CD4-positive, alpha-beta T cell treated with Interleukin-12 subunit alpha and Interleukin-12 subunit beta, for 1 hour (primary cell): ENCODE measurements at regions not wholly inside any gene's neighbourhood (a gene's known extent, or its start where the extent isn't known, plus 50 kb on each side); places are given as distances from the start of the nearest gene placed in this dataset.

Experiments
- DNase-seq: peaks from one replicate; pipeline ENCODE4 v3.0.0-alpha.2; 2020

DNA sequence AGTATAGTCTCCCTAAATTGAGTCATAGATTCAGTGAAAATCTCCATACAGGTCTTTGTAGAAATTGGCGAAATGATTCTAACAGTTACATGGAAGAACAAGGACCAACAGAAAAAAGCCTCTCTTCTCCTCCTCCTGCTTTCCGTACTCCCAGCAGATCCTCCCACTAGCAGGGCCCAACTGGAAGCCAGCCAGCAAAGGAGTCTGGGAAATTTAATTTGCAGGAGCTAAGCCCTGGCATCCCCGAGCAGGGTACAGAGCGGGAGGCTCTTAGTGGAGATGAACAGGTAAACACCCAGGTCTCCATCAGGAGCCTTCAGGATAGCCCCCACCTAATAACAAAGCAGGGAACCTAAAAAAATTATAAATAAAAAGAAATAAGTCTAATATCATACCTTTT, 1473.8 kb downstream of the TBC1D22A start:
- DNase-seq = no peak

DNA sequence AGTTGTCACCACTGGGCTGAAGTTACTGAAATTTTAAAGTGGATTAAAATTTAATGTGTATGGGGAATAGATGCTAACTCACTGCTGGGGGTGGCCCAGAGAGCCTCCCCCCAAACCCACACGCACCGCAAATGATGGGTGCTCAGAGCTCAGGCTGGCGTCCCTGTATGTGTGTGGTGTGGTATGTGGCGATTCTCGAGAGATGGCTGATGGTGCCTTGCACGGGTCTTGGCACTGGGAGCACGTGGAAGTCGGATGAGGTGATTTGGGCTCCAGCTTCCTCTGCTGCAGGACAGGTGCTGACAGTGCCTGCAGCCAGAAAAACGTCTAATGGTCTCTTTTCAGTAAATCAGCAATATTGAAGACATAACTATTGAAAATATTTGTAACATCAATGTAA, 1473.3 kb downstream of the TBC1D22A start:
- DNase-seq = no peak

DNA sequence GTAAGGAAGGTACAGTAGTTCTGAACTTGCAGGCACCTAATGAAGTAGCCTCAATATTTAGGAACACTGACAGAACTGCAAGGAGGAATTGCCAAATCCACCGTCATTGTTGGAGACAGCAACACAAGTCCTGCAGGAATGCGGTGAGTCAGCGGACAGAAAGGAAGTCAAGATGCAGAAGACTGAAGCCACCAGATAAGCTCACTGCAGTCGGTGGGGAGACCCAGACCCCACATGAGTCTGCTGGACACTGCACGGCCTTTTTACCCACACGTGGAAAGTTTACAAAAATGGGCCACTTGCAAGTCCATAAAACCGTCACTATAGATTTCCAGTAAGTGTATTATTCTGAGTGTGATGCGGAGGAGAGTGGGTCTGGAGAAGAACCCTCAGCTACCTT, 1471.6 kb downstream of the TBC1D22A start:
- DNase-seq = no peak

- no peak for DNase-seq
These were observed 1471.1 kb downstream of the TBC1D22A start for GRCh38 chr22:48233586-48233985.

- DNase-seq = no peak
These were observed 1466.0 kb downstream of the TBC1D22A start for GRCh38 chr22:48228468-48228867.

DNA sequence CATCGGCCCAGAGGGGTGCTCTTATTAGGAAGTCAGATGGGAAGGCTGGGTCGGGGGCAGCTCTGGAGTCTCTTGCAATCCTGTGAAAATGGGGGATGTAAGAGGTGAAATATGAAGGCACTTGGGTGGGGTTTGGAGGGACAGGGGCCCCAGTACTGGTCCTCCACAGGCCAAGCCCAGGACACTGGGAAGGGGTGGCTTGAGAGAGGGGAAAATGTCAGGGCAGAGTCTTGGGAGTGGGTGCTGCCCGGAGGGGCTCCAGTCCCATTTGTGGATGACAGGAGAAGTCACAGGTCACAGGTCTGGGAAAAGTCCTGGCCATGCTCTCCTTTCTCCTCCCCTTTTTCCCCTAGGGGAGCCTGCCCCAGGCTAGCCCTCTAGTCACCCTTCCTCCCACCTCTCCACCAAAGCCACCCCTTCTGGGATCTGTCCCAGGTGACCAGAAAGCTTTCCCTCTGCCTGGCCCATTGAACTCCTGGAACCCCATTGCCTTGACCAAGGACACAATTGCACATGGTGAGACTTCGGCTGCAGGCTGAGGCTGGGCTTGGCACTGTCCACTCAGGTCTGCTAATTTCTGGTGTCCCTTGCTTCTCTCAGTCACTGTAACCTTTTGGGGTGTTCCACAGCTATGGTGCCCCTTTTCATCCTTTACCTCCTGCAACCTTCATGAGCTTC, 1465.0 kb downstream of the TBC1D22A start:
- no peak for DNase-seq

DNA sequence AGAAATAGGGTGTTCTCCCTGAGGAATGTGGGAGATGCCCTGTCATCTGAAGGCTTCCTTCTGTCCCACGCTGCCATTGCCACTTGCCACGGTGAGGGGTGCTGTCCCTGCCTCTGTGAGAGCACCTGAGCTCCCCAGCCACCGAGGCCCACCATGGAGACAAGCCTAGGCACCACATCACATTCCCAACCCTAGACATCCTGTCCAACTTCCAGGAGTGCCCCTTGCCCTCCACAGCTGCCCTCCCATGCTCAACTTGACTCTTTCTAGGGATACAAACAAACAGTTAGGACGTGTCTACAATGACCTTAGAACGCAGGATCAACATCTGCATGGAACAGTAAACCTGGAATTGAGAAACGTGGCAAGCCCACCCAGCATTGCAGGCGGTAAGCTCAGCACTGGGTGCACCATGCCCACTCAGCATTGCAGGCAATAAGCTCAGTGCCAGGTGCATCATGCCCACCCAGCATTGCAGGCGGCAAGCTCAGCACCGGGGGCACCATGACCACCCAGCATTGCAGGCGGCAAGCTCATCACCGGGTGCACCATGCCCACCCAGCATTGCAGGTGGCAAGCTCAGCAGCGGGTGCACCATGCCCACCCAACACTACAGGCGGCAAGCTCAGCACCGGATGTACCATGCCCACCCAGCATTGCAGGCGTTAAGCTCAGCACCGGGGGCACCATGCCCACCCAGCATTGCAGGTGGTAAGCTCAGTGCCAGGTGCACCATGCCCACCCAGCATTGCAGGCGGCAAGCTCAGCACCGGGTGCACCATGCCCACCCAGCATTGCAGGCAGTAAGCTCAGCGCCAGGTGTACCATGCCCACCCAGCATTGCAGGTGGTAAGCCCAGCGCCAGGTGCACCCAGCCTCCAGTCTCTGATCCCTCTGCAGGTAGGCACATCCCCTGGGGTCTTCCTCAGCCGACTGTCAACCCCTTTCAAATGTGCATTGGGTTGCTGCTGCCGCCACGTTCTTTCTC, 1463.9 kb downstream of the TBC1D22A start:
- DNase-seq = no peak

DNA sequence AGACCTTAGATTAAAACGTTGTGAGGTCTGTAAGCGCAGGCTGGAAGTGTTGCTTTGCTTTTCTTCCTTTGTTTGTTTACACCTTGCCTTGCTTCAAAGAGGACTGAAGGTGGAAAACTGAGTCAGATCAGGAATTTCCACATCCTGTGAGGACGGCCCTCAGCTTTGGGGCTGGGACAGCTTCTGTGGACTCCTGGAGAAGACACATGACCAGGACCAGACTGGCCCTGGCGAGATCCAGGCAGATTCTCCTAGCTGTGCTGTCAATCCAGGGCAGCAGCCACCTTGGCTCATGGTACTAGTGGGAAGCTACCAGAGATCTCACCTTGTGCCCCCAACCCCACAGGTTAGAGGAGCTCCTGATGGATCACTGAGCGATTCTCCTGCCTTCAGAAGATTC, 1461.9 kb downstream of the TBC1D22A start:
- no peak for DNase-seq

GRCh38 chr22:48223488-48224190, 1461.2 kb downstream of the TBC1D22A start:
- no peak for DNase-seq

DNA sequence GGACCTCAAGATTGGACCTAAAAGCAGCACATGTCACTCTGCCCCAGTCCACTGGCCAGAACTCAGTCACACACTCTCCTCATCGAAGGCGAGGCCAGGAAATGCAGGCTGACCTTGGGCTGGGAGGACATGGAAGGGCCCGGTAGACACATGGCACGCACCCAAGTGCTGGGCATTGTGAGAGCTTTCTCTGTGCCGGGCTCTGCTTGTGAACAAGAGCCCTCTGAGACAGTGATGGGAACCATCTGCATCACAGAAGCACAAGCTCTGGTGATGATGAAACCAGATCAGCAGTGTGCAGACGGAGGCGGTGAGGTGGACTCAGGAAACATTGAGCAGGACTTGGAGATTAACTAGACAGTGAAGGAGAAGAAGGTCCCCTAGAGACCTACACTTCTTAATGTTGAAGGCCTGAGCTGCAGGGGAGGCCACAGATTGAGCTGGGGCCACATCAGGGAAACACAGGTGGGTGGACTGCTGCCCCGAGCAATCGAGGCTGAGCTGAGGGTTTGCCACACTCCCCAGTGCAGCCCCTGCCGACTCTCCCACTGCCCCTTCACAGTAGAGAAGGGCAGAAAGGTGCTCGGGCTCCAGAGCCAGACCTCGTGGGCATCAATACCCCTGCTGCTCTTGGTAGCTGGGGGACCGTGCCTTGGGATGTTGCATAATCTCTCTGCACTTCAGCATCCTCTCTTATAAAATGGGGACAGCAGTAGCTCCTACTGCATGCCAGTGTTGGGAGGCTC, 1460.5 kb downstream of the TBC1D22A start:
- DNase-seq = no peak

DNA sequence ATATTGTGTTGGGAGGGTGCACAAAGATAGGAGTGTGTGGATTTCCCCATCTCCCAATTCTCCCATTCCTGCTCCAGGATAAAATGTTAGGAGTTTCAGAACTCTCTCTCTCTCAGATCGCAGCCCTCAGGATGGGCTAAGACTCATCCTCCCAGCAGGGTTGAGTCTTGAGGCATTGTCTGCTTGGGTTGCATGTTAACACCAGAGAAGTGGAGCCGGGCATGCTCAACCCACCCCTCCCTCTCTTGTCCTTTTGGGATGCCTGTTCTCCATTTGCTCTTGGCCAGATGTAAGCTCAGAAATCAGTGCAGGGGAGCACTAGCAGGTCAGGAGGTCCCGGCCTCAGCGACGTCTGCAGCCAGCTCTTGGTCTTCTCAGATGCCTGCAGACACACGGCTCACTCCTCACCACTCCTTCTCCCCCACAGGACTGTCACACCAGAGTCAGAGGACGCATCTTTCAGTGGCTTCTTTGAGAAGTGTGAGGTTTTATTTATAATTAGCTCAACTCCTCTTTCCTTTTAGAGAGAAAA, 1456.5 kb downstream of the TBC1D22A start:
- no peak for DNase-seq

- no peak for DNase-seq
These were observed 1455.1 kb downstream of the TBC1D22A start for GRCh38 chr22:48217596-48217995.

- no peak for DNase-seq
These were observed 1450.3 kb downstream of the TBC1D22A start for GRCh38 chr22:48212727-48213126.

- DNase-seq = no peak
These were observed 1448.4 kb downstream of the TBC1D22A start for GRCh38 chr22:48210812-48211211.

GRCh38 chr22:48210198-48210580, 1447.7 kb downstream of the TBC1D22A start:
- no peak for DNase-seq

DNA sequence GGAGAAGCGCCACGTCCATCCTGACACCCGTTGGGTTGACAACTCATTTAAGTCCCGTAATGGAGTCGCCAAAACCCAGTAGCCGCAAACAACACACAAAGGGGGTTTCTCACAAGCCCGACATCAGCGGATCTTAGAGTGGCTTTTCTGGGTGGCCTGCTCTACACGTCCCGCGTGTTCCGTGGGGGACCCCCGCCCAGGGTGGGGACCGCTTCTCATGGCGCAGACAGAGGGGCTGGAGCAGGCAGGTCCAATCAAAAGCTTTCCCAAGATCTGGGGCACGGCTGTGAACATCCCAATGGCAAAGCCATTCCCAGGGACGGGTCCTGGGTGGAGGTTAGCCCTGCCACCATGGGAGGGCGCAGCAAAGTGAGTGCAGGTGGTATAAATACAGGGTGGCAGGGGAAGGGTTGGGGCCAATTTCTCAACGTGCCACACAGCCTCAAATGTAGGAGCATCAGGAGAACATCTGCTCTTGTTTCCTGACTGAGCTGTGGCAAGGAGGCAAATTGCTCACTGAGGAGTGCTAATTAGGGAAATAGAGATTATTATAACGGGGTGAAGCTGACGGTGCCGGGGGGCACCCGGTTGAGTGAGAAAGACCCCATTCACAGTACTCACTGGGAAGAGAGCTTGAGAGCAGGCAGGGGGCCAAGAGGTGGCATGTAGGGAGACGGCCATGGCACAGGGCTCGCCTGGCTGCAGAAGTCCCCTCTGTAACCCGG, 1447.2 kb downstream of the TBC1D22A start:
- DNase-seq = no peak

DNA sequence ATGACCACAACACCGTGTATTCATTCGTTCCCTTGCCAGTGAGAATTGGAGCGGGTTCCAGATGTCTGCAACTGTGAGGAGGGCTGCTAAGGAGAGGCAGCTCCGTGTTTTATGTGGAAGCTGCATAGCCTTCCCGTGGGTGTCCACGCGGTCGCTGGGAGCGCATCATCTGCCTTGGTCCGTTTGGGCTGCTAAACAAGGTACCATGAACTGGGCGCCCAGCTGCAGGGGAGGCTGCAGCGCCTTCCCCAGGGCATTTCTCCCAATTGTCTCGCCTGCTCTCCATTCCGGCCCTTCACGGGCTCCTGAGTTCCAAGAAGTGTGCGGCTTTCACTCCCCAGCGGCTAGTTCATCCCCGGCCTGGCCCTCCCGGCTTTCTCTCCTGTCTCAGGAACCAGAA, 1446.4 kb downstream of the TBC1D22A start:
- no peak for DNase-seq

DNA sequence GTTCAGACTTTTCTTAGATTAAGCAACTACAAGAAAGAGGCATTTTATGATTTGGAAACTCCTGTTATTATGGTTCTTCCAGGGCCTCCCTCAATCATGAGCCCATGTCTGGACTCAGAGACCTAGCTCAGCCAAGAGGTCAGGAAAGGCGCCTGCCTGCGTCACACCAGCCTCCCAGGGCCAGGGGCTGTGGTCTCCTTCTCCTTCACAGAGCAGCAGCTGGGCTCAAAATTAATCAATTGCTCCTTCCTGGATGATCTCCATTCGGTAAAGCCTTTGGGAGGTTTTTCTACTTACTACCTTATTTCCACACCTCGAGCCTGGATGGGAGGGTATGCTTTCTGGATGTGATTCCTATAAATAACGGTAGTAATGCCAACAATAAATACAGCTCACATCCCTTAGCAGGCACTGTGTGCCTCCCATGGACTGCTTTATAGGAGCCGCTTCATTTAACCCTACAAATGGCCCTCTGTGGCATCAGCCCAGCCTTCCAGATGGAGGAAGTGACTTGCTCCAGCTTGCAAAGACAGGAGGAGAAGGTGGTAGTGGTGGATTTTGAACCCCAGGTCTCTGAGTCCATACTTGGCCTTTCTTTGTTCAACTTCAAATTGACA, 1445.6 kb downstream of the TBC1D22A start:
- DNase-seq = no peak

GRCh38 chr22:48205790-48206189, 1443.3 kb downstream of the TBC1D22A start:
- no peak for DNase-seq

GRCh38 chr22:48205161-48205560, 1442.7 kb downstream of the TBC1D22A start:
- no peak for DNase-seq

DNA sequence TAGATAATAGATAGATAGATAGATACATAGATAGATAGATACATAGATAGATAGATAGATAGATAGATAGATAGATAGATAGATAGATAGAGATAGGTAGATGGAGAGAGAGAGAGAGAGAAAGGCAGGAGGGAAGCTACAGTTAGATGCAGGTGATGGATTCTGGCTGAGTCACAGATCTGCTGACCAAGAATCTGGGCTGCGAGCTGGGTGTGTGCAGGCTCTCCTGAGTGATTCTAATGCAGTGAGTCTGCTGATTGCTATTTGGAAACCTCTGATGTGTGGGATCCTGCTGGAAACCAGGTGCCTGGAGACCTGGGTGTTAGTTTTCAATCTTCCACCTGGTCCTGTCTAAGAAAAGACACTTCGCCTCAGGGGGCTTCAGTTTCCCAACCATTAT, 1441.8 kb downstream of the TBC1D22A start:
- DNase-seq = no peak
